B cell (primary cell): ENCODE measurements at regions not wholly inside any gene's neighbourhood (a gene's known extent, or its start where the extent isn't known, plus 50 kb on each side); places are given as distances from the start of the nearest gene placed in this dataset.

Experiments
- ATAC-seq: fragments of 200-7000 bp; cut with Tn5 transposase; one replicate; pipeline ENCODE4 v1.10.0; 2021; ENCODE audit warnings: low read depth, mild to moderate bottlenecking, moderate number of reproducible peaks, moderate library complexity
- CTCF ChIA-PET: fragments of 350-600 bp; sonication (Branson Sonifier 250); formaldehyde crosslinking; loops from one replicate; lab custom pipeline; 2021; ENCODE audit warnings: antibody characterized with exemption, inconsistent platforms; lab: Charles Lee
- POLR2A ChIA-PET: fragments of 350-600 bp; sonication (Branson Sonifier 250); formaldehyde crosslinking; loops from one replicate; lab custom pipeline; 2021; ENCODE audit warnings: antibody characterized with exemption; lab: Charles Lee
- DNase-seq: peaks from one replicate; pipeline ENCODE4 v3.0.0; 2013
- H2AFZ ChIP-seq: 2 replicates; pipeline ENCODE4 v1.6.1; 2012; ENCODE audit warnings: mild to moderate bottlenecking, low read depth, low read length; ENCODE audit not compliant: insufficient read depth, poor library complexity, severe bottlenecking
- H3K27ac ChIP-seq, 2 donors: 1 replicate in 1 of 2; 2 replicates in 1 of 2; pipeline ENCODE4 v1.5.1; 2012 to 2013; ENCODE audit warnings: low read length in 2 of 2, mild to moderate bottlenecking in 2 of 2, moderate library complexity in 1 of 2
- H3K27me3 ChIP-seq, 4 experiments: fragments of 200-600 bp in 1 of 4; sonication (generic) in 1 of 4; replicated peaks in 1 of 4; 1 replicate in 2 of 4; 2 replicates in 2 of 4; pipeline versions ENCODE4 v1.6.1 to v1.7.0; 2013 to 2016; ENCODE audit warnings: low read length in 3 of 4, mild to moderate bottlenecking in 2 of 4, mixed read lengths in 1 of 4, moderate library complexity in 1 of 4; ENCODE audit not compliant: insufficient read depth in 4 of 4, control insufficient read depth in 3 of 4; ENCODE audit errors: control extremely low read depth in 1 of 4
- H3K36me3 ChIP-seq, 2 experiments: replicated peaks in 1 of 2; 1 replicate in 1 of 2; 2 replicates in 1 of 2; pipeline versions ENCODE4 v1.6.1 to v1.7.1; 2013; ENCODE audit warnings: low read length in 1 of 2; ENCODE audit not compliant: insufficient read depth in 2 of 2, control insufficient read depth in 1 of 2; ENCODE audit errors: control extremely low read depth in 1 of 2, extremely low read depth in 1 of 2
- H3K4me1 ChIP-seq, 2 donors: fragments of 200-600 bp in 1 of 2; sonication (generic) in 1 of 2; 1 replicate in 1 of 2; 2 replicates in 1 of 2; pipeline versions ENCODE4 v1.5.1 to v1.6.1; 2013 to 2017; ENCODE audit warnings: low read length in 2 of 2; ENCODE audit not compliant: control insufficient read depth in 2 of 2, insufficient read depth in 2 of 2
- H3K4me2 ChIP-seq: replicated peaks from 2 replicates; pipeline ENCODE3; 2012; ENCODE audit warnings: mild to moderate bottlenecking, low read depth, low read length; ENCODE audit not compliant: poor library complexity, severe bottlenecking
- H3K4me3 ChIP-seq, 5 experiments: fragments of 200-600 bp in 1 of 5; sonication (generic) in 1 of 5; 1 replicate in 3 of 5; 2 replicates in 2 of 5; pipeline versions ENCODE4 v1.5.1 to v1.7.0; 2011 to 2016; ENCODE audit warnings: low read length in 4 of 5, mild to moderate bottlenecking in 4 of 5, low read depth in 2 of 5, control low read depth in 1 of 5, moderate library complexity in 1 of 5; ENCODE audit not compliant: insufficient read depth in 1 of 5; ENCODE audit errors: control extremely low read depth in 1 of 5, extremely low read depth in 1 of 5
- H3K79me2 ChIP-seq: fragments of 200-600 bp; sonication (generic); one replicate; pipeline ENCODE4 v1.6.0; 2016; ENCODE audit warnings: low read length; ENCODE audit not compliant: control insufficient read depth, insufficient read depth
- H3K9ac ChIP-seq: fragments of 200-600 bp; sonication (generic); 2 replicates; pipeline ENCODE4 v1.6.1; 2017; ENCODE audit warnings: mild to moderate bottlenecking, low read length, moderate library complexity
- H3K9me3 ChIP-seq, 3 donors: one replicate each; pipeline versions ENCODE4 v1.6.1 to v1.7.1; 2013; ENCODE audit warnings: low read length in 2 of 3; ENCODE audit not compliant: control insufficient read depth in 2 of 3, insufficient read depth in 1 of 3; ENCODE audit errors: control extremely low read depth in 1 of 3
- H4K20me1 ChIP-seq: 2 replicates; pipeline ENCODE4 v1.6.0; 2012; ENCODE audit warnings: mild to moderate bottlenecking, low read length; ENCODE audit not compliant: insufficient read depth, control insufficient read depth, poor library complexity, severe bottlenecking
- H3K27ac Mint-ChIP-seq: one replicate; pipeline ENCODE4 v1.8.0; 2021; ENCODE audit warnings: mixed read lengths
- H3K27me3 Mint-ChIP-seq: one replicate; pipeline ENCODE4 v1.8.0; 2021; ENCODE audit warnings: mixed read lengths
- H3K4me1 Mint-ChIP-seq: one replicate; pipeline ENCODE4 v1.8.0; 2021; ENCODE audit warnings: mixed read lengths
- H3K4me3 Mint-ChIP-seq: one replicate; pipeline ENCODE4 v1.8.0; 2021; ENCODE audit warnings: mixed read lengths
- H3K9me3 Mint-ChIP-seq: one replicate; pipeline ENCODE4 v1.8.0; 2022; ENCODE audit warnings: mixed read lengths; ENCODE audit not compliant: insufficient read depth
- CTCF ChIP-seq: fragments of 200-600 bp; IDR thresholded peaks from one replicate; pipeline ENCODE4 v1.8.0; 2022; ENCODE audit warnings: antibody characterized with exemption, mild to moderate bottlenecking
- EZH2 ChIP-seq: IDR thresholded peaks from 2 replicates; pipeline ENCODE4 v1.6.1; 2012; ENCODE audit warnings: borderline replicate concordance, low read depth, mild to moderate bottlenecking, moderate library complexity, low read length; ENCODE audit not compliant: insufficient read depth, poor library complexity, severe bottlenecking
- WGBS: methylation state at CpG from one replicate; pipeline ENCODE4 v1.1.5; 2013; ENCODE audit warnings: missing lambda C conversion rate; ENCODE audit not compliant: insufficient coverage; 5-methylcytosine and 5-hydroxymethylcytosine counted together
- intact Hi-C: fragments of 100-400 bp; cut with micrococcal nuclease; formaldehyde crosslinking; loops from one replicate; pipeline ENCODE4 v1.10.0; 2022

GRCh38 chr6:133767357-133767970 lies 121.4 kb upstream of the TCF21 start:
- no peak overlapping the region for H3K27ac Mint-ChIP-seq
- Histone ChIP-seq H3K9me3 (no peaks in the 10 kb centered on the region), H2AFZ (no peak overlapping the region), H3K4me3 (no peak overlapping the region), H3K9ac (no peak overlapping the region), H3K27me3 (peaks cover 0 to 3% (median 0%) of the 10 kb centered on the region in 4 experiments), H3K79me2 (no peaks in the 10 kb centered on the region), H3K27ac (no peak overlapping the region), H3K36me3 (no peaks in the 10 kb centered on the region), H3K4me2 (no peak overlapping the region), H4K20me1 (no peaks in the 10 kb centered on the region), H3K4me1 (no peaks in the 10 kb centered on the region)
- H3K4me1 Mint-ChIP-seq, result no peaks in the 10 kb centered on the region
- ATAC-seq, result no peak
- DNase-seq, result no peak
- TF ChIP-seq EZH2 (no peak), CTCF (no peak)
- intact Hi-C loops, result no loop called here
- peaks cover 6% of the 10 kb centered on the region for H3K27me3 Mint-ChIP-seq
- 83% methylated on average over 2 of the region's 3 CpGs for WGBS
- ChIA-PET CTCF (no interaction called here), POLR2A (no interaction called here)
- H3K4me3 Mint-ChIP-seq, result no peak overlapping the region
- H3K9me3 Mint-ChIP-seq, result no peaks in the 10 kb centered on the region

DNA sequence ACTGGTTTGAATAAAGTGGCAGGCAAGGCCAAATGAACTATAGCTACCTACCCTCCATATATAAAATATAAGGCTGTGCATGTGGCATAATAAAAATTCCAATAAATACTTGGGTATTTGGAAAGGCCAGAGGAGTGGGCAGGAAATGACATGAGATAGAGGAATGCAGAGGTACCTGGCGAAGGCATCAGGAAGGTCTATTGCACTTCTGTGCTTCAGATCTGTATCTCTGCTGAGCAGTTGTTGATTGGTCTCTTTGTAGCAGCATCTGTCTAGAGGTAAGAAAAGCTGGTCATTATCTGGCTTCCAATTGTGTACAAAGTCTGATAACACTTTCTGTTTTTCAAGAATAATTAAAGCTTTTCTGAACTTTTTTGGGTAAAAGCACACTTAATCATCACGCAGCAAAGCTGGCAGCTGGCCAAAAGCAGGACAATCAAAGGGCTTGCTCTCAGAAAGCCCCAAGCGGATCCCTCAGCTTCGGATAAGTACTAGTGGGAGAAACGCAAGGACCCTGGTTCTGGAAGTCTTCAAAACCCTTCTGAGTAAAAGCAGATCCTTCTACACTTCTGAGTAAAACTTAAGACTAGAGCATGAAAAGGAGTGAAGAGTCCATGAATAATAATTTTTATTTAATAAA lies 120.1 kb upstream of the TCF21 start:
- no peaks in the 10 kb centered on the region for H3K79me2 ChIP-seq
- H3K27ac ChIP-seq, result no peak overlapping the region
- H4K20me1 ChIP-seq, result no peaks in the 10 kb centered on the region
- H3K27me3 ChIP-seq, result peaks cover 0 to 3% (median 0%) of the 10 kb centered on the region in 4 experiments
- WGBS, result 89% methylated on average over 1 of the region's 5 CpGs
- ChIA-PET CTCF (no interaction called here), POLR2A (no interaction called here)
- no peaks in the 10 kb centered on the region for H3K9me3 ChIP-seq
- Mint-ChIP-seq H3K27ac (no peak overlapping the region), H3K9me3 (no peaks in the 10 kb centered on the region), H3K4me1 (no peaks in the 10 kb centered on the region), H3K4me3 (no peak overlapping the region), H3K27me3 (no peaks in the 10 kb centered on the region)
- ATAC-seq (no peak), DNase-seq (no peak)
- no peaks in the 10 kb centered on the region for H3K4me1 ChIP-seq
- intact Hi-C loops, result no loop called here
- no peak overlapping the region for H2AFZ ChIP-seq
- no peaks in the 10 kb centered on the region for H3K36me3 ChIP-seq
- no peak overlapping the region for H3K4me3 ChIP-seq
- H3K4me2 ChIP-seq, result no peak overlapping the region
- TF ChIP-seq EZH2 (no peak), CTCF (no peak)
- no peak overlapping the region for H3K9ac ChIP-seq
